HCT116 (cell line): ENCODE measurements at regions not wholly inside any gene's neighbourhood (a gene's known extent, or its start where the extent isn't known, plus 50 kb on each side); places are given as distances from the start of the nearest gene placed in this dataset.

Experiments used
- JUND ChIP-seq: IDR thresholded peaks from 2 replicates; pipeline ENCODE4 v1.6.1; 2012
- POLR2A ChIP-seq: IDR thresholded peaks from 2 replicates; pipeline ENCODE4 v1.7.0; 2011; ENCODE audit warnings: borderline replicate concordance; ENCODE audit not compliant: insufficient read depth, insufficient read length; ENCODE audit errors: extremely low read depth
- POLR2AphosphoS5 ChIP-seq: IDR thresholded peaks from 2 replicates; pipeline ENCODE4 v1.6.1; 2011; ENCODE audit warnings: mild to moderate bottlenecking, low read depth, low read length, moderate library complexity
- REST ChIP-seq: IDR thresholded peaks from 2 replicates; pipeline ENCODE4 v1.6.1; 2012; ENCODE audit warnings: low read depth
- SRF ChIP-seq: IDR thresholded peaks from 2 replicates; pipeline ENCODE4 v1.6.1; 2012; ENCODE audit warnings: low read depth
- ZFX ChIP-seq: fragments of 450-650 bp; IDR thresholded peaks from 2 replicates; pipeline ENCODE4 v1.6.1; 2017

GRCh38 chr13:111916201-111916600 is 150.7 kb upstream of the SOX1 start:
- TF ChIP-seq REST = no peak
- TF ChIP-seq POLR2A = no peak
- no peak for TF ChIP-seq JUND
- TF ChIP-seq POLR2AphosphoS5 = no peak
- TF ChIP-seq ZFX = no peak
- no peak for TF ChIP-seq SRF
